Right lobe of liver (tissue), 6 donors: ENCODE measurements at regions not wholly inside any gene's neighbourhood (a gene's known extent, or its start where the extent isn't known, plus 50 kb on each side); places are given as distances from the start of the nearest gene placed in this dataset.

Experiments
- ATAC-seq, 4 donors: fragments of 200-7000 bp; cut with Tn5 transposase; one replicate each; pipeline ENCODE4 v1.9.1; 2020; ENCODE audit warnings: mild to moderate bottlenecking in 4 of 4, moderate library complexity in 4 of 4
- DNase-seq, 3 donors: peaks; one replicate each; pipeline ENCODE4 v3.0.0-alpha.2; 2020
- H3K27ac ChIP-seq, 3 donors: fragments of 200-600 bp; one replicate each; pipeline ENCODE4 v1.8.0; 2022
- H3K27me3 ChIP-seq, 2 donors: fragments of 200-600 bp; one replicate each; pipeline ENCODE4 v1.8.0; 2022
- H3K36me3 ChIP-seq, 4 donors: fragments of 200-600 bp; sonication (generic) in 1 of 4; one replicate each; pipeline versions ENCODE4 v1.5.1 to v1.8.0; 2017 to 2022; ENCODE audit warnings: control low read depth in 1 of 4
- H3K4me1 ChIP-seq, 4 donors: fragments of 200-600 bp; sonication (generic) in 1 of 4; one replicate each; pipeline versions ENCODE4 v1.5.1 to v1.8.0; 2017 to 2022; ENCODE audit warnings: control low read depth in 1 of 4
- H3K4me3 ChIP-seq, 3 donors: fragments of 200-600 bp; one replicate each; pipeline ENCODE4 v1.8.0; 2022
- H3K9me3 ChIP-seq, 4 donors: fragments of 200-600 bp; sonication (generic) in 1 of 4; one replicate each; pipeline versions ENCODE4 v1.5.1 to v1.8.0; 2017 to 2022; ENCODE audit warnings: control low read depth in 1 of 4
- CTCF ChIP-seq, 4 donors: fragments of 200-600 bp in 3 of 4; fragments of 450-650 bp in 1 of 4; IDR thresholded peaks; one replicate each; pipeline versions ENCODE4 v1.5.1 to v1.8.0; 2016 to 2022; ENCODE audit warnings: antibody characterized with exemption in 4 of 4, mild to moderate bottlenecking in 2 of 4
- POLR2A ChIP-seq: fragments of 450-650 bp; IDR thresholded peaks from one replicate; pipeline ENCODE4 v1.6.1; 2017; ENCODE audit warnings: antibody characterized with exemption, mild to moderate bottlenecking
- WGBS: methylation state at CpG from one replicate; pipeline ENCODE4 v1.1.6; 2018; ENCODE audit warnings: low coverage, low lambda C conversion rate; ENCODE audit not compliant: insufficient coverage; ENCODE audit errors: missing lambda C conversion rate; 5-methylcytosine and 5-hydroxymethylcytosine counted together
- intact Hi-C, 2 donors: fragments of 100-400 bp; cut with DNase I; formaldehyde crosslinking; loops; one replicate each; pipeline versions ENCODE4 v1.11.2 to v1.14.1; 2022
- donor health status: DM: no; HTN: yes; CAD: no.
- donor health status: DM: no; HTN: no; CAD: no.
- donor health status: DM: no; HTN: no; CAD: no.
- donor health status: DM: no; HTN: yes; CAD: no.
- donor health status: DM: no; HTN: yes; CAD: no.

GRCh38 chr5:30900367-30900766, 293.1 kb upstream of the CDH6 start:
- DNase-seq = no peak
- ATAC-seq = no peak
- no peak for TF ChIP-seq POLR2A
- TF ChIP-seq CTCF (IDR thresholded peaks at IDR 0.05) = no peak
- intact Hi-C loops = no loop called here
- Histone ChIP-seq H3K27ac (no peak overlapping the region), H3K4me1 (no peaks in the 10 kb centered on the region), H3K4me3 (no peak overlapping the region), H3K27me3 (no peaks in the 10 kb centered on the region), H3K9me3 (no peaks in the 10 kb centered on the region), H3K36me3 (no peaks in the 10 kb centered on the region)

GRCh38 chr5:30894811-30895210, 298.7 kb upstream of the CDH6 start:
- intact Hi-C loops = no loop called here
- WGBS = 54% methylated on average over 2 of the region's 2 CpGs
- TF ChIP-seq CTCF (IDR thresholded peaks at IDR 0.05) = no peak
- no peak for TF ChIP-seq POLR2A

GRCh38 chr5:30891660-30892059, 301.8 kb upstream of the CDH6 start:
- H3K4me1 ChIP-seq = no peaks in the 10 kb centered on the region
- intact Hi-C loops = no loop called here
- DNase-seq (no peak), ATAC-seq (no peak)
- no peak for TF ChIP-seq POLR2A
- no peak for TF ChIP-seq CTCF (IDR thresholded peaks at IDR 0.05)
- H3K9me3 ChIP-seq = no peaks in the 10 kb centered on the region
- H3K27me3 ChIP-seq = no peaks in the 10 kb centered on the region
- no peak overlapping the region for H3K27ac ChIP-seq
- no peaks in the 10 kb centered on the region for H3K36me3 ChIP-seq
- H3K4me3 ChIP-seq = no peak overlapping the region

More at GRCh38 chr5:30894811-30895210, 298.7 kb upstream of the CDH6 start:
- no peaks in the 10 kb centered on the region for H3K4me1 ChIP-seq
- DNase-seq (no peak), ATAC-seq (no peak)
- H3K4me3 ChIP-seq = no peak overlapping the region
- H3K27me3 ChIP-seq = no peaks in the 10 kb centered on the region
- no peaks in the 10 kb centered on the region for H3K36me3 ChIP-seq
- no peak overlapping the region for H3K27ac ChIP-seq
- no peaks in the 10 kb centered on the region for H3K9me3 ChIP-seq

GRCh38 chr5:30890377-30890776, 303.1 kb upstream of the CDH6 start:
- no peak for ATAC-seq
- TF ChIP-seq CTCF (IDR thresholded peaks at IDR 0.05) (no peak), POLR2A (no peak)
- Histone ChIP-seq H3K27me3 (no peaks in the 10 kb centered on the region), H3K4me1 (no peaks in the 10 kb centered on the region), H3K9me3 (no peaks in the 10 kb centered on the region), H3K4me3 (no peak overlapping the region), H3K36me3 (no peaks in the 10 kb centered on the region), H3K27ac (no peak overlapping the region)
- intact Hi-C loops = no loop called here
- DNase-seq = no peak
- WGBS = 66% methylated on average over 2 of the region's 2 CpGs

- no peak for TF ChIP-seq POLR2A
- TF ChIP-seq CTCF (IDR thresholded peaks at IDR 0.05) = no peak
- Histone ChIP-seq H3K27ac (no peak overlapping the region), H3K27me3 (no peaks in the 10 kb centered on the region), H3K4me1 (no peaks in the 10 kb centered on the region), H3K36me3 (no peaks in the 10 kb centered on the region), H3K9me3 (no peaks in the 10 kb centered on the region), H3K4me3 (no peak overlapping the region)
- no peak for DNase-seq
- no peak for ATAC-seq
- WGBS = 52% methylated on average over 3 of the region's 3 CpGs
- intact Hi-C loops = no loop called here
These were observed 313.0 kb upstream of the CDH6 start for GRCh38 chr5:30880514-30880913.
